Stimulated activated CD8-positive, alpha-beta memory T cell treated with anti-CD3 and anti-CD28 coated beads, Interleukin-2, amount 100 ng/mL, for 48 hours (primary cell): ENCODE measurements at regions not wholly inside any gene's neighbourhood (a gene's known extent, or its start where the extent isn't known, plus 50 kb on each side); places are given as distances from the start of the nearest gene placed in this dataset.
"Not testable (repeated sequence)": the region's sequence is repeated elsewhere in the genome, so short reads cannot be mapped to it uniquely, and the experiment has no call there.

ENCODE experiments used
- DNase-seq, 2 donors: peaks; one replicate each; pipeline ENCODE4 v3.0.0-alpha.2; 2020; ENCODE audit warnings: low read depth in 2 of 2

DNA sequence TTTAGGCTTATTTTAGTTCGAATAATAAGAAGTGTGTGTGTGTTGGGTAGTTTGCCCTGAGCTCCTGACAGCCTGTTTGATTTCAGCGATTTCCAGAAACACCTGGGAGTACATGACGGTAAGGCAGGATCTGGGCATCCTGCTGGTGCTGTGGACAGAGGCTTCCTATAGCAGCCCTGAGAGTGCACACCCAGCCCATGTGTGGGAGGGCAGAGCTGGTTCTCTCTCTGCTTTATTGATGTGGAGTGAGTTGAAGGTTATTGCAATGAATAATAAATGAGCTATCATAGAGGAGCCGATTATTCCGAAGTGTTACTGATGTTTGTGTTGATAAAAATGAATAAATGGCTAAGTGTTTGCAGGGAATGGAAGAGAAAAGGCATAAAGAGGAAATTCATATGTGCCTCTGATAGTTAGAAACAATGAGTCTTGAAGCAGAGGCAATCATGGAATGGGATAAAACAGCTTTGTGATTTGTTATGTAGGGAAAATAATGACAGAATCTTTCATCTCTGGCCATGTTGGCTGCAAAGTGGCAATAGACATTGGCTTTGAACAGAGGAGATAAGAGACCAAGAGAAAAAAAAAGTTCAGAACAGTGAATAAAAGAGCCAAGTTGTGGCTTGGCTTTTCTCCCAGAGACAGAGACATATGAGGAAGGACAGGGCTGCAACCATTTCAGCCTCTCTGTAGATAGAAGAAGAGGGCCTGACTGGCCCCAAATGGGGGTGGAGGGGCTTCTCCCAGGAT, 166.2 kb upstream of the CHD6 start:
- DNase-seq = no peak

- no peak for DNase-seq
Measured at GRCh38 chr20:41783423-41784208, 165.4 kb upstream of the CHD6 start.

DNA sequence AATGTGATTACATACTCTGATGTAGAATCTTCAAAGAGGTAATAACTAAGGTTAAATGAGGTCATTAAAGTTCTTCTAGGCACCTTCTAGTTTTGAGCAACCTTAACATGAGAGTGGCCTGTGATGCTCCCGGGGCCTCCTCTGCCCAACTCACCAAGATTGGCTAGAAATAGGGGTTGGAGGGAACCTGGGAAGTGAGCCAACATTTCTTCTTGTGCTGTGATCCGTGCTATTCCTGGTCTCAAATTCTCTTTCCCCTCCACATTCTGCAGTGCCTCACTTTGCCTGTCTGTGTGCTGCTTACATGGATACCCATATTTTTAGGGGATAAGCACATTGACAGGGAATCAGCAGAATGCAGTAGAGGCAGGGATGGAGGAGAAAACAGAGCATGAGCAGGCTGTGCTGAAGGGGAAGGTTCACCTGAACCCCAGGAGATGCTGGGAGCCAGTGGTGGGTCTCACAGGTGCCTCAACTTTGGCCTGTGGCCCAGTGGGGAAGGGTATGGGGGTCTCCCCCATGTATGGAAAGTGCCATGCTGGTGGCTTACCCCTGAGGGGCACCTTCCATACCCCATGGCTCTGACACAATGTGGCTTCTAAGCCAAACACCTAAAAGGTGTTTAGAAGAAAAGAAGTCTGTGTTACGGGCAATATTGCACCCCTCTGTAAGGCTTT, 164.7 kb upstream of the CHD6 start:
- DNase-seq = no peak

DNA sequence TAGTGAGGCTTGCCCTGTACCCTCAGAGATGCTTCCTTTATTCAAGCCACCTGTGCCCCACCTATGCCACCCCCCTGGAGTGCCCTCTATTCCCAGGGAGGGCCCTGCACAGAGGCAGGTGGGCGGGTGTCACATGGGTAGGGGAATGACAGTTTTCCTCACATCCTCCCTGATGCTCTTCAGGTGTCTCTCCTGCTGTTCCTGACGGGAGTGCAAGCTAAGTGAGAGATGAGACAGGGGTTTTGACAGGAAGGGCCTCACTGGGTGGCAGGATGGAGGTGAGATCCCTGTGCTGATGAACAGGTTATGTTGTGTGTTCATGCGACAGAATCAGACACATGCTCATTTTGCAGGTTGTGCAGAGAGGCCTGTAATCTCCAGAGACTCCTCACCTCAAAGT, 164.1 kb upstream of the CHD6 start:
- no peak for DNase-seq

- no peak for DNase-seq
Measured at GRCh38 chr20:41776421-41776820, 158.2 kb upstream of the CHD6 start.

DNA sequence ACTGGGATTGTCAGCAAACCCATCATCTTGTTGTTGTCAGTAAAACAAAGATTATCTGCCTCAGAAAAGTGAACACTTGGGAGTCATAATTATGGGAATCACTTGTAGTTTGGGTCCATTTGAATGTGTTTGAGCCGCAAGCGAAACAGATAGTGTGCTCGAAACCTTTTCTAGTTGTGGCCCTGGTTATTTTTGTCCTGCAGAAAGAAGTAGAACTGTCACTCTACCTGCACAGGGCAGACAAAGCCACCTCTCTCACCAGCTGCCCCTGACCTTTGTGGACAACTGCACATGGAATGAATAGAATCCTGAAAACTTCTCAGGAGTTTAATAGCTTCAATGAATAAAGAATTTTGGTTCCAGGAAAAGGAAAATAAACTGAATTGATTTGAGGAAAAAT, 156.1 kb upstream of the CHD6 start:
- DNase-seq = no peak

- no peak for DNase-seq
Measured at GRCh38 chr20:41770965-41771364, 152.8 kb upstream of the CHD6 start.

GRCh38 chr20:41770427-41770826, 152.2 kb upstream of the CHD6 start:
- no peak for DNase-seq

DNA sequence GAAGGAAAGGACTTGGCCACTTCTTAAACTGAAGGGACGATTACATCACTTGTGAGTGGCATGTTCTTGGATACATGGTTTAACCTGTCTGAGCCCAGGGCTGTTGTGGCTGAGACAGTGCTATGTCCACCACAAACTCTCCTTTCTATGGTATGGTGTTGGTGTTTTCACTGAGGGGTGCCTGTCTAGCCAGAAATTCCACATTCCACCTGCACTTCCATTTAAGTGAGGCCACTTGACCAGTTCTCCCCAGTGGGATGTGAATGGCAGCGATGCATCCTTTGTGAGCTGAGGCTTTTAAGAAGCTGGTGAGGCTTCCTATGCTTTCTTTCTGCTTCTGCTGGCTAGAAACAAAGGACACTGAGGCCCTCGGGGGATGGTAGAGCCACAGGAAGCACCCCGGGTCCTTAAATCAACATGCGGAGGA, 151.4 kb upstream of the CHD6 start:
- no peak for DNase-seq

- no peak for DNase-seq
Measured at GRCh38 chr20:41750137-41750536, 132.0 kb upstream of the CHD6 start.

DNA sequence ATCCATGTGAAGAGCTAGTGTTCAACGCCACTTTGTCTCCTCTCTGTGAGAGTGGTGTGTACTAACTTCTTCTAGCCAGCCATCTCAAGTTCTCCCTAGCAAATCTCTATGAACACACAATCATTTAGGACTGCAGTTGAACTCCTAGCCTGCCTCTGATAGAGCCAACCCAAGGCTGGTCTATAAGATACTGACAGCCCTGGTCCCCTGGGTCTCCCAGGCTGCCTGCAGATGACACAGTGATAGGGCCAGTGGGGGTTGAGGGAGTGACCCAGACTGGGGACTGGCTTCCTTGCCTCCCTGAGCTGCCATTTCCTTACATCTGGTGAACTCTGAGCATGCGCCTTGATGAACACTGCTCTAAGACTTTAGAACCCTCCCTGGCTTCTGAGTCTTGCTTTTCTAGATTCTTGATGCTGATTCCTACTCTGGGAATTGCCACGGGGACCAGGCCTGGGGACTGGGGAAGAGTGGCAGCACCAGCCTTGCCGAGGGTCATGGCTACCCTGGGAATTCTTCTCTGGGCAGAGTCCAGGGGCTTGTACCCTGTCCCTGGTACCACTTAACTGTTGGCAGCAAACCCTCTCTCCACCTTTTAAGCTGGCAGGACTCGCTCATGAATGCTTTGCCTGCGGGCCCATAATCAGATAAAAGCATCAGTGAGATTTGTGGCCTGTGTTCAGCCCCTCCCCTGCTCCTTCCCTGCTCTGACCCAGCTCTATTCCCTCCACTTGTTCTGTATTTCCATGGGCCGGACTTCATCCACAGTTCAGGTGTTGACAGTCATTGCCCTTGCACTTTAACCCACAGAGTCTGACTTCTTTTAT, 130.8 kb upstream of the CHD6 start:
- no peak for DNase-seq

DNA sequence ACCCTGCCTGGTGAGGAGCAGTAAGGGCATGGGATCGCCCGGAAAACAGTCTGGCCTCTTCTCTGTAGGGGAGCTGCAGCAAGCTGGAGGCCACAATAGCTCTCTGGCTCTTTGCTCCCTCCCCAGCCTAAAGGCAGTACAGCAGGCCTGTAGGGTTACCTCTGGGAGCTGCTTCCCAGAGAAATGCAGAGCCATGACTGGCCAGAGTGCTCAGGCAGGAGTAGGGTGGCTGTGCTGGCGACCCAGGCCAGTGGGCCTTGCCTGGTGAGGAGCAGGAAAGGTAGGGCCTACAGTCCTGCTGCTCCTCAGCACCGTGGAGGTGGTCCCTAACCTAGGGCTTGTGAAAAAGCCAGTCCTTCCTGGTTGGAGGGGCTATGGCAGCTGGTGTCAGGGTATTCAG, 129.9 kb upstream of the CHD6 start:
- no peak for DNase-seq

GRCh38 chr20:41747226-41747625, 129.0 kb upstream of the CHD6 start:
- DNase-seq = no peak

DNA sequence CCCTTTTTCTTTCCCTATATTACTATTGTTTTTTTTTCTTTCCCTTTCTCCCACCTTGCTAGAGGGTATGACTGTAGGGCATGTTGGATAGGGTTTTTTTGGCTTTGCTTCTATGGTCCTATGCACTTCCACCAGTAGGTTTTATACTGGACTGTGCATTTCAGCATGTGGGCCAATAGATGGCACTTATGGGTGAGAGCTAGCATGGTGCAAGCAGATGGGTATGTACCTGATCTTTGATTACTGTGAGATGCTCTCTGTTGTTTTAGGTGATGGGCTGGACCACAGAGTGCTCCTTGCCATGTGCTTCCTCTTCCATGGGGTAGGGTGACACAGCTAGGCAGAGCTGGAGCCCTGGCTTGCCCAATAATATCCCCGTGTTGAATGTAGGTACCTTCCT, 128.5 kb upstream of the CHD6 start:
- DNase-seq = no peak

GRCh38 chr20:41738604-41739206, 120.5 kb upstream of the CHD6 start:
- DNase-seq = peak; percentile 14 to 21

DNA sequence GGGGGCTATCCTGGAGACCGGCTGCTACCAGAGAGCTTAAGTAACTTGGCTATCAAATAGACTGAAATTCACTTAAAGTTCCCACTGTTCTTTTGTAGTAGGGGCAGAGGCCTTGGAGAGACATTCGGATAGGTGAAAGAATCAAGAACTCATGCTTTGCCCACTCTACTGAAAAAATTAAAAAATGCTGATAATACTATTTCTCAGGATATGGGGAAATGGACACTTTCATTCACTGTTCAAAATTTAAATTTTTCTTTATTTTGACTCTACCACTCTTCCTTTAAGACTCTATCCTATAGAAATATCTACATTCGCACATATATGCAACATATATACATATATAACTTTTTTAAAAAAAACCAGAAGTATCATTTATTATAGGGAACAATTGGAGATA, 117.8 kb upstream of the CHD6 start:
- no peak for DNase-seq

DNA sequence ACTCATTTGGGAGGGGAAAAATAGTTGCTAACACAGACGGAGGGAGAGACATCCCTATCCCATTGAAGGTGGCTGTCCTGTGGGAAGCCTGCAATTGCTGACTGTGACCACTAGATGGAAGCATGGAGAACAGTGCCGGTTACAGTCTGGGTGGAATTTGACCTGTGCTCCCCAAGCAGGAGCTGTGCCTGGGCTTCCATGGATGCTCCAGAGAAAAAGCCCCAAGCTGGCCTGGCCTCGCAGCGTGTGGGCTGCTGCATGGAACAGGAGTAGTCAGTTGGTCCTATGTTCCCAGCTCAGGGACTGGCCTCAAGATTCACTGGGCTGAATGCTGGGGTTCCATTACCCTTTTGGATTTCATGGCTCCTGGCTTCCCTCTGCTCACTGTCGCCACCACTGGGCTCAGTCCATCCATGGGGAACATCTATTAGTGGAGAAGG, 116.3 kb upstream of the CHD6 start:
- DNase-seq = no peak

- DNase-seq = no peak
Measured at GRCh38 chr20:41733151-41733550, 115.0 kb upstream of the CHD6 start.

- DNase-seq = not testable (repeated sequence)
Measured at GRCh38 chr20:41731198-41731597, 113.0 kb upstream of the CHD6 start.

DNA sequence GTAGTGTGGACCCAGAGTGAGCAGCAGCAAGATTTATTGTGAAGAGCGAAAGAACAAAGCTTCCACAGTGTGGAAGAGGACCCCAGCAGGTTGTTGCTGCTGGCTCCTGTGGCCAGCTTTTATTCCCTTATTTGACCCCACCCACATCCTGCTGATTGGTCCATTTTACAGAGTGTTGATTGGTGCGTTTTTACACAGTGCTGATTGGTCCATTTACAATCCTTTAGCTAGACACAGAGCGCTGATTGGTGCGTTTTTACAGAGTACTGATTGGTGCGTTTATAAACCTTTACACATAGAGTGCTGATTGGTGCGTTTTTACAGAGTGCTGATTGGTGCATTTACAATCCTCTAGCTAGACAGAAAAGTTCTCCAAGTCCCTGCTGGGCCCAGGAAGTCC, 109.5 kb upstream of the CHD6 start:
- DNase-seq = not testable (repeated sequence)

DNA sequence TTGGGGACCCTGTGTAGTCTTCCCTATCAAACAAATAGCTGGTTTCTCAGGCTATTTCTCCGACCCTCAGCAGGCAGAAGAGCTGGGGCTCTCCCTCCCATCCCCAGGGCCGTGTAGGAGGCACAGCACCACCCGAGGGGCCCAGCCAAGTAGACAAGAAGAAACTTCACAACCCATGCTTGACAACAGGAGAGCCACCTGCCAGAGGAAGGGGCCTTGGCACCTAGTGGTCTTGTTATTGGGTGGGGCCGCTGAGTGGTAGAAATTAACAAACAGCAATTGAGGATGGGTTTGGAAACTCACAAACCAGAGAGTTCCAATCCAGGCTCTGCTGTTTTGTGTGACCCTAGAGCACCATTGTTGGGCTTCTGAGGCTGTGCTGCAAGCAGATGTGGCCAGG, 108.5 kb upstream of the CHD6 start:
- no peak for DNase-seq
